ENCODE measurements at regions not wholly inside any gene's neighbourhood (a gene's known extent, or its start where the extent isn't known, plus 50 kb on each side); places are given as distances from the start of the nearest gene placed in this dataset.

GRCh38 chr11:115678942-115679341 is 174.7 kb upstream of the CADM1 start:
- no peak for TF ChIP-seq TAF1 (IDR thresholded peaks at IDR 0.05; ENCODE audit: low read depth)
- TF ChIP-seq CTCF (IDR thresholded peaks at IDR 0.05; ENCODE audit: poor library complexity, severe bottlenecking), result no peak
- no peak for TF ChIP-seq SMC3 (conservative IDR thresholded peaks at IDR 0.05; ENCODE audit: poor library complexity)
- TF ChIP-seq POLR2AphosphoS5 (IDR thresholded peaks at IDR 0.05), result no peak
- no peak for TF ChIP-seq RAD21 (conservative IDR thresholded peaks at IDR 0.05)

Measured in neural cell (in vitro differentiated cells).